A549 (cell line): ENCODE measurements at regions not wholly inside any gene's neighbourhood (a gene's known extent, or its start where the extent isn't known, plus 50 kb on each side); places are given as distances from the start of the nearest gene placed in this dataset.

ENCODE experiments used
- ATAC-seq, 2 experiments: fragments of 200-7000 bp in 1 of 2; fragments of >200 bp in 1 of 2; cut with Nextera tagmentation in 1 of 2; cut with Tn5 transposase in 1 of 2; 3 replicates each; pipeline versions ENCODE4 v1.8.0 to v1.9.1; 2018 to 2020; ENCODE audit warnings: mild to moderate bottlenecking in 1 of 2, moderate library complexity in 1 of 2
- CTCF ChIA-PET: fragments of 300-600 bp; sonication (Branson Sonifier 250); formaldehyde crosslinking; extraction: SDS; loops from one replicate; lab custom pipeline; 2021; ENCODE audit warnings: antibody characterized with exemption, inconsistent platforms; lab: Yijun Ruan, JAX
- POLR2A ChIA-PET: fragments of 350-600 bp; formaldehyde crosslinking; extraction: SDS; loops from one replicate; lab custom pipeline; 2021; ENCODE audit warnings: antibody characterized with exemption, inconsistent platforms; lab: Yijun Ruan, JAX
- DNase-seq, 2 experiments: peaks; one replicate each; pipeline versions ENCODE4 v3.0.0 to v3.0.0-alpha.2; 2011 to 2016; ENCODE audit warnings: low read depth in 1 of 2, low spot score in 1 of 2
- FAIRE-seq: peaks from 2 replicates; lab custom pipeline; 2011; peaks lifted over from hg19 to GRCh38; lab: Jason Lieb, UNC
- H3K27ac ChIP-seq, 2 experiments: fragments of >200 bp; sonication (Bioruptor Twin); formaldehyde crosslinking; 3 replicates each; pipeline ENCODE4 v1.5.1; 2016 to 2017
- H3K4me1 ChIP-seq: fragments of >200 bp; sonication (Bioruptor Twin); formaldehyde crosslinking; 3 replicates; pipeline ENCODE4 v1.6.1; 2016
- H3K4me2 ChIP-seq: fragments of >200 bp; sonication (Bioruptor Twin); formaldehyde crosslinking; 3 replicates; pipeline ENCODE4 v1.6.1; 2016
- H3K4me3 ChIP-seq: fragments of >200 bp; sonication (Bioruptor Twin); formaldehyde crosslinking; 3 replicates; pipeline ENCODE4 v1.5.1; 2016
- H3K9me3 ChIP-seq: fragments of >200 bp; sonication (Bioruptor Twin); formaldehyde crosslinking; 3 replicates; pipeline ENCODE4 v1.6.1; 2016
- BCL3 ChIP-seq: fragments of >200 bp; sonication (Bioruptor Twin); formaldehyde crosslinking; IDR thresholded peaks from 3 replicates; pipeline ENCODE4 v1.6.1; 2016
- BHLHE40 ChIP-seq: IDR thresholded peaks from 2 replicates; pipeline ENCODE4 v1.6.1; 2012; ENCODE audit warnings: low read depth, low read length, inconsistent platforms
- CHD4 ChIP-seq: fragments of 200-600 bp; sonication (generic); IDR thresholded peaks from 2 replicates; pipeline ENCODE4 v1.6.1; 2016; ENCODE audit warnings: antibody characterized with exemption, mild to moderate bottlenecking, borderline replicate concordance
- CTCF ChIP-seq: fragments of >200 bp; sonication (Bioruptor Twin); formaldehyde crosslinking; IDR thresholded peaks from 3 replicates; pipeline ENCODE4 v1.5.1; 2016
- EHMT2 ChIP-seq: fragments of 200-600 bp; sonication (generic); IDR thresholded peaks from 2 replicates; pipeline ENCODE4 v1.6.1; 2016; ENCODE audit warnings: antibody characterized with exemption, low read depth, mild to moderate bottlenecking, moderate library complexity
- FOSL2 ChIP-seq, 2 experiments: fragments of 450-650 bp in 1 of 2; fragments of >200 bp in 1 of 2; sonication (Bioruptor Twin) in 1 of 2; formaldehyde crosslinking; IDR thresholded peaks; 2 replicates each; pipeline versions ENCODE4 v1.5.0 to v1.6.1; 2016 to 2020; ENCODE audit warnings: mild to moderate bottlenecking in 1 of 2, moderate library complexity in 1 of 2
- GATA3 ChIP-seq: IDR thresholded peaks from 2 replicates; pipeline ENCODE4 v1.6.1; 2012; ENCODE audit warnings: borderline replicate concordance
- HES2 ChIP-seq: fragments of >200 bp; sonication (Bioruptor Twin); formaldehyde crosslinking; IDR thresholded peaks from 2 replicates; pipeline ENCODE4 v1.6.1; 2016
- HMGXB4 ChIP-seq: fragments of 250-450 bp; sonication (Bioruptor Pico); IDR thresholded peaks from 2 replicates; pipeline ENCODE4 v1.5.0; 2021; ENCODE audit warnings: mild to moderate bottlenecking, moderate library complexity, borderline replicate concordance
- HOXB5 ChIP-seq: fragments of 250-450 bp; sonication (Bioruptor Pico); IDR thresholded peaks from 2 replicates; pipeline ENCODE4 v1.5.0; 2020; ENCODE audit warnings: mild to moderate bottlenecking, moderate library complexity
- KDM5A ChIP-seq: fragments of 200-600 bp; sonication (generic); IDR thresholded peaks from 2 replicates; pipeline ENCODE4 v1.6.1; 2016; ENCODE audit warnings: antibody characterized with exemption, mild to moderate bottlenecking
- MAFK ChIP-seq: fragments of 450-650 bp; IDR thresholded peaks from 2 replicates; pipeline ENCODE4 v1.6.1; 2014; ENCODE audit not compliant: partially characterized antibody
- NFE2L2 ChIP-seq: fragments of 150-350 bp; conservative IDR thresholded peaks from 2 replicates; pipeline ENCODE4 v1.6.1; 2014; ENCODE audit warnings: low read length
- NPAS2 ChIP-seq: fragments of 250-450 bp; sonication (Bioruptor Pico); IDR thresholded peaks from 2 replicates; pipeline ENCODE4 v1.8.0; 2022; ENCODE audit warnings: mild to moderate bottlenecking, moderate library complexity, borderline replicate concordance
- PBX3 ChIP-seq: IDR thresholded peaks from 2 replicates; pipeline ENCODE4 v1.6.1; 2012
- PHF8 ChIP-seq: fragments of 200-600 bp; sonication (generic); IDR thresholded peaks from 2 replicates; pipeline ENCODE4 v1.6.1; 2016; ENCODE audit warnings: low read depth, mild to moderate bottlenecking, antibody characterized with exemption, moderate library complexity, borderline replicate concordance
- POLR2A ChIP-seq: IDR thresholded peaks from 2 replicates; pipeline ENCODE4 v1.6.1; 2012; ENCODE audit warnings: mild to moderate bottlenecking, low read length
- RAD21 ChIP-seq, 2 experiments: fragments of >200 bp in 1 of 2; sonication (Bioruptor Twin) in 1 of 2; formaldehyde crosslinking in 1 of 2; IDR thresholded peaks in 1 of 2; conservative IDR thresholded peaks in 1 of 2; 2 replicates in 1 of 2; 3 replicates in 1 of 2; pipeline ENCODE4 v1.6.1; 2012 to 2018; ENCODE audit warnings: inconsistent platforms in 1 of 2
- RARB ChIP-seq: fragments of 250-450 bp; sonication (Bioruptor Pico); IDR thresholded peaks from 2 replicates; pipeline ENCODE4 v1.8.0; 2021; ENCODE audit warnings: mild to moderate bottlenecking, moderate library complexity
- RCOR1 ChIP-seq: fragments of 150-350 bp; IDR thresholded peaks from 2 replicates; pipeline ENCODE4 v1.6.1; 2014; ENCODE audit warnings: antibody characterized with exemption, low read length, low read depth
- ZFP36 ChIP-seq: fragments of 450-650 bp; IDR thresholded peaks from 2 replicates; pipeline ENCODE4 v1.6.1; 2014; ENCODE audit warnings: borderline replicate concordance; ENCODE audit not compliant: partially characterized antibody
- ZNF302 ChIP-seq: fragments of 250-450 bp; sonication (Bioruptor Pico); IDR thresholded peaks from 2 replicates; pipeline ENCODE4 v1.9.0; 2021; ENCODE audit warnings: inconsistent platforms, mild to moderate bottlenecking, moderate library complexity
- WGBS: methylation state at CpG from one replicate; pipeline ENCODE4 v1.1.6; 2017; ENCODE audit errors: missing lambda C conversion rate; 5-methylcytosine and 5-hydroxymethylcytosine counted together

GRCh38 chr4:14792702-14793227, 209.5 kb upstream of the CPEB2 start:
- DNase-seq (peak in 1 of 2 experiments; percentile 13), FAIRE-seq (no peak)
- H3K9me3 ChIP-seq, result no peaks in the 10 kb centered on the region; the same call in 2 of the 3 replicates
- POLR2A ChIA-PET, result no interaction called here
- CTCF ChIA-PET, result no interaction called here
- TF ChIP-seq HES2 (no peak), RARB (CRISPR knock-in tag) (no peak), BCL3 (no peak), PHF8 (no peak), MAFK (peak; percentile 26), GATA3 (no peak), NPAS2 (CRISPR knock-in tag) (no peak)
- TF ChIP-seq, all 56 proteins: peak for 1
- peak in 1 of 2 experiments; percentile 48; a peak in 1 of 6 replicates for ATAC-seq
- Histone ChIP-seq H3K4me2 (peak overlapping the region; percentile 37; the same call in 2 of the 3 replicates), H3K4me1 (peaks cover 10% of the 10 kb centered on the region), H3K27ac (peak overlapping the region; percentile 48 to 76; a peak in 5 of 6 replicates), H3K4me3 (no peak overlapping the region)

- FAIRE-seq (no peak), DNase-seq (no peak), ATAC-seq (no peak)
- H3K4me2 ChIP-seq, result no peak overlapping the region
- CTCF ChIA-PET, result no interaction called here
- TF ChIP-seq MAFK (no peak), GATA3 (no peak), HOXB5 (CRISPR knock-in tag) (no peak), RAD21 (conservative IDR thresholded peaks at IDR 0.05 in 1 of 2, IDR thresholded peaks at IDR 0.05 in 1 of 2) (no peak), ZNF302 (CRISPR knock-in tag) (no peak), CTCF (no peak)
- H3K4me1 ChIP-seq, result no peaks in the 10 kb centered on the region
- POLR2A ChIA-PET, result no interaction called here
- H3K27ac ChIP-seq, result no peak overlapping the region
- WGBS, result 74% methylated on average over 2 of the region's 2 CpGs
- no peak overlapping the region for H3K4me3 ChIP-seq
- H3K9me3 ChIP-seq, result peaks cover 4% of the 10 kb centered on the region; the same call in 1 of the 3 replicates
Observed at GRCh38 chr4:14800977-14801376, 201.3 kb upstream of the CPEB2 start.

- FAIRE-seq (no peak), ATAC-seq (no peak), DNase-seq (no peak)
- Histone ChIP-seq H3K4me1 (no peaks in the 10 kb centered on the region), H3K4me3 (no peak overlapping the region), H3K4me2 (no peak overlapping the region), H3K9me3 (peaks cover 4% of the 10 kb centered on the region; the same call in 1 of the 3 replicates), H3K27ac (no peak overlapping the region)
- WGBS, result 69% methylated on average over 2 of the region's 2 CpGs
- POLR2A ChIA-PET, result no interaction called here
- TF ChIP-seq PBX3 (no peak), EHMT2 (no peak), FOSL2 (IDR thresholded peaks at IDR 0.05) (no peak), FOSL2 (CRISPR knock-in tag; IDR thresholded peaks at IDR 0.05) (no peak), PHF8 (no peak), BHLHE40 (no peak), MAFK (no peak), RCOR1 (no peak), POLR2A (no peak), HMGXB4 (CRISPR knock-in tag) (no peak), NFE2L2 (no peak), ZFP36 (no peak), KDM5A (no peak), CHD4 (no peak)
- CTCF ChIA-PET, result no interaction called here
Observed at GRCh38 chr4:14802596-14802995, 199.7 kb upstream of the CPEB2 start.
